ENCODE measurements at regions not wholly inside any gene's neighbourhood (a gene's known extent, or its start where the extent isn't known, plus 50 kb on each side); places are given as distances from the start of the nearest gene placed in this dataset.

DNA sequence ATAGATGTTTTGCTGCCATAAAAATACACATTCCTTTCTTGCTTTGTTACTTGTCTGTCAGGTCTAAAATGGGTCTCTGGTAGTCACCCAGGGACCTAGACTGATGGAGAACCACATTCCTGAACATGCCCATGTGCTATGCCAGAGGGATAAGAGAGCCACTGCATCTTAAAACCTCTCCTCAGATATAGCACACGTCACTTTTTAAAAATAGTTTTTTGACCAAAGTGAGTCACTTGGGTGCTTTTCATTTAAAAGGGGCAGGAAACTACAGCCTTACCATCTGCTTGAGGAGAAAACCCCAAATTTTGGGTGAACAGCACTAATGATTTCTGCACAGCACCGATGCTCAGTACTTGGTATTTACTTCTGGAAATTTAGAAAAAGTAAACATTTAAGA is 197.8 kb downstream of the OGFRL1 start:
- no peak for DNase-seq

DNA sequence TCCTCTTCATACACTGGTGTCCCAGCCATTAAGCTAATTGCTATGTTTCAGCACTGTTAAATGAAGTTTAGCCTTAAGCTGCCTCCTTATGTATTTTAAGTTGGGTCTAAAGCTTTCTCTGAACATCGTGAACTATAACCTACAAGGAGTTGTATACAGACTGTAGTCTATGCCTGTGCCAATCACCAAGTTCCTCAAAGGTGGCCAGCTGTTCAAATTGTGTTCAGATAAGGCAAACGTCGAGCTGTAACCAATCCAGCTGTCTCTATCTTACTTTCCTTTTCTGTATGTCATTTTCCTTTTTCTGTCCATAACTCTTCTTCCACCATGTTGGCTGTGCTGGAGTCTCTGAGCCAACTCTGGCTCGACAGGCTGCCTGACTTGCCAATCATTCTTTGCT is 199.6 kb downstream of the OGFRL1 start:
- no peak for DNase-seq

DNA sequence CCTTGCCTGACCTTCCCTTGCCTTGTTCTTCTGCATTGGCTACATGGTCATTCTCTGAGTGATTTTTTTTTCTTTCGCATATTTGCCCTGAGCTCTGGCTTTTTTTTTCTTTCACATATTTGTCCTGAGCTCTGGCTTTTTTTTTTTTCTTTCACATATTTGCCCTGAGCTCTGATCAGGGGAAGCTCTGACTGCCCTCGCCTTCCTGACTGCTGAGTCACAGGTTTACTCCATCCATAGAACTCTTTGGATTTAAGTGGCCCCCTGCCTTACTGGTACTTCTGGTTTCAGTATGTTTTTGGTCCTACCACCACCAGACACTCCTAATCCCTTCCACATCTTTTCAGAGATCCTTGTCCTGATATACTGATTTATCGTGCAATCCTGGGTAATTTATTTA is 201.1 kb downstream of the OGFRL1 start:
- DNase-seq: no peak

DNA sequence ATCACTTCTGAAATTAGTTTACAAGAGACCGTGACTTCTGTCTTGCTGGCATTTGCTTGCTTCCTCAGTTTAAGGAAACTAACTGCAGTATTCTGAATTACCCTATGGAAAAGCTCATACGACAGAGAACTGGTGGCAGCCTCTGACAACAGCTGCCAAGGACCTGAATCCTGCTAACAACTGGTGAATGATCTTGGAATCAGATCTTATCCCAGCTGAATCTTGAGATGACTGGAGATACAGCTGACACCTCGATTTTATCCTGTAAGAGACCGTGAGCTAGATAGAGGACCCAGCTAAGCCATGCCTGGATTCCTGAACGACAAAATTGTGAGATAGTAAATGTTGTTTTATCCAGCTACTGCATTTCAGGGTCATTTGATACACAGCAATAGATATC is 202.3 kb downstream of the OGFRL1 start:
- DNase-seq: no peak

DNA sequence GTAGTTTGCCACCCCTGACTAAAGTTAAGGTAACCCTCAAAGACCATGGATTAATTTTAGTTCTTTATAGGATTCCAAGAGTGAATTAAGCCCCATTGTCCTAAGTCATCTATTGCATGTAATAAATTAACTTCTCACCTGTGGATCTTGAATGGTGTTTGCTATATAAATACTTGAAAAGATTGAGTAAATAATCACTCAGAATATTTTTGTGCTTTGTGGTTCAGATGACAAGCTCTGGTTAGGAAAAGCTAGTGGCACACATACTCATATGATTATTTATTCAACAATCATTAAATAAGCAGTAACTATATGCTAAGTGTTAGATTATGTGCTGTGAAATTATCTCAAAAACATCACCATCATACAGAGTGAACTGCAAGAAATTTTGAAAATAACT is 203.2 kb downstream of the OGFRL1 start:
- DNase-seq: no peak

DNA sequence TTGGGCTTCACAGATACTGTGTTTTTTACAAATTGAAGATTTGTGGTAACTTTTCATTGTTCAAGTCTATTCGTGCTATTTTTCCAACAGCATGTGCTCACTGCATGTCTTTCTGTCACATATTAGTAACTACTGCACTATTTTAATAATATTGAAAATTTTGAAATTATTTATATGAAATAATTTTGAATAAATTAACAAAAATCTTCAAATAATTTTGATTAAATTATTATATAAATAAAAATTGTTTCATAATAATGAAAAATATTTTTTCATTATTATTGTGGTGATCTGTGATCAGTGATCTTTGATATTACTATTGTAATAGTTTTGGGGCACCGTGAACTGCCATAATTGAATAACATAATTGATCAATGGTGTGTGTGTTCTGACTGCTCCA is 204.1 kb downstream of the OGFRL1 start:
- DNase-seq: no peak

DNA sequence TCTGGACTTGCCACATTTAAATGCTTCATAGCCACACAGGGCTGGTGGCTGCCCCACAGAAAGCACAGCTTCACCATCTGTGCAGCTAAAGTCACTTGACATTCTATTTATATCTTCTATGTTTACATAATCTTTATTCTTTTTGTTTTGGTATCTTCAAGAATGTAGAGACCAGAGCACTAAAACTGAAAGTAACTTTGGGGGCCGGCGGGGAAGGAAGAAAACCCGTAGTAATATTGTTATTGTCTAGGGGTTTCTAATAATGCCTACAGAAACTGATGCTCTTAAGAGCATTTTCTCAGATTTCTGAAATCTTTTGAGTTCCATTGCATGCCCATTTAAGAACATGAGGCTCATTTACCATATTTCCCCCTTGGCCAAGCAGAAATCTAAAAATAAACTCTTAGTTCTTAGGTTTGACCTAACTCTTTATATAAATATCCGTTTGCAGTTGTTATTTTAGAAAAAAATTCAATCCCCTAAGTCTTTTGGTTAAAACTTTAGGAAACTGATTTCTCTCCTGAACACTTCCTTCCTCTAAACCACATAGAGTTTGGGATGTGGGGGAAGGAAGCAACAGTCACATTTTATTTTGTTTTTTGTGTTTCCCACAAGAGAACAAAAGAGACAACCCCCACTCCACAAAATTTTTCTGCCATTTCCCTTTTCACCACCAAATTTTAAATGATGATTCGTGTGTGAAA is 207.6 kb downstream of the OGFRL1 start:
- DNase-seq: no peak

DNA sequence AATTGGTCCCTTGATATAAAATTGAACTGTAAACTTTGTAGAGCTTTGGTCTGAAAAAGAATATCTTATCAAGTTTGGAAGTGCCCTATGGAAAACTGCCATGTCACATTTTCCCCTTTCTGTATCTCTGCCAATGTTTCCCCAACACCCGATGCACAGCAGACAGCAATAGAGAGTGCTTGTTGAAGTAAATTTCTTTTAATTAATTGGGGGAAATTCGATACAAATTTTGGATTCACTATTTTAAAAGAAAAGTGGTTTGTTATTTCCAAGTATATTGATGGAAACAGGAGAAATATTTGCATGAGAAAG is 208.1 kb downstream of the OGFRL1 start:
- no peak for DNase-seq

DNA sequence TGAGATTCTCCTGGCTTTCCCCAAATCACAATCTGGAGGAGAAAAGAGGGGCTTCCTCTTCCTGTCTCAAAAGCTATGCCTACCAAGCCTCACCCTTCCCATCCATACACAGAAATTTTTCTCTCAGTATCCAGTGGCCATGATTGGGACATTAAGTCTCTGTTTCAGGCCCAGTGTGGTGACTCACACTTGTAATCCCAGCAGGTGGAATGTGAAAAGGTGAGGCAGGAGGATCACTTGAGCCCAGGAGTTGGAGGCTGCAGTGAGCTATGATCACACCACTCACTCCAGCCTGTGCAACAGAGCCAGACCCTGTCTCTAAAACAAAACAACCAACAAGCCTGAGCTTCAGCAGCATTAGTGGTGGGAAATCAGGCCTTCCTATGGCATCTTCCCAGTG is 210.0 kb downstream of the OGFRL1 start:
- no peak for DNase-seq

DNA sequence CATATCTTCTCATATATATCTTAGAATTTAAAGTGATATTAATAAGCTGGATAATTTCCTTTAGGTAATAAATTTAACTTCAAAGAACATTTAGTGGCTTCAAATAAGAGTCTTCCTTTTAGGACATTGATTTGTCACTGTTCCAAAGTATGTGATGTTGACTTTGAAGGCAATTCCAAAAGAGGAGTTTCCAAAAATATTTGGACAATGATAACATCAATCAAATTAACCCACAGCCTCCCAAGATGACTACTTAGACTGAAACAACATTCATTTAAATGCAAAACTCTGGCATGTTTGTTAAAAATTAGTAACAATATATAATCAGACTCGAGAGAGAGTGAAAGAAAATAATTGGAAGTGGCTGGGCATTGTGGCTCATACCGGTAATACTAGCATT is 211.1 kb downstream of the OGFRL1 start:
- DNase-seq: no peak

DNA sequence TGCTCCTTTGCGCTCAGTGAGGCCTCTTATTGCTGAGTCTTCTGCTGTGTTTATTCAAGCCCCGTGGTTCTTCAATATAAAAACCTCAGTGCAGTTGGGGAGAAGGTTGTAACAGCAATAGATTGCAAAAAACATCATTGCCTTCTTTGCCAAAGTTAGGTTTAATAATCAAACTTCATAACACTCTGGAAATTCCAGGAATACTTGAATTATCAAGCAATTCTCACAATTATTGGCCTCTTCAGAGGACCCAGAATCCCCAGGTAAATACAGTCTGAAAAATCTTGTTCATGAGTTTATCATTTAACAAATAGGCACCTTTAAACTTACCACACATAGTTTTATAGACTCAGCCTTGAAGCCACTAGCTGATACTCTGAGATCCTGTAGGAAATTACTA is 213.6 kb downstream of the OGFRL1 start:
- DNase-seq: no peak

DNA sequence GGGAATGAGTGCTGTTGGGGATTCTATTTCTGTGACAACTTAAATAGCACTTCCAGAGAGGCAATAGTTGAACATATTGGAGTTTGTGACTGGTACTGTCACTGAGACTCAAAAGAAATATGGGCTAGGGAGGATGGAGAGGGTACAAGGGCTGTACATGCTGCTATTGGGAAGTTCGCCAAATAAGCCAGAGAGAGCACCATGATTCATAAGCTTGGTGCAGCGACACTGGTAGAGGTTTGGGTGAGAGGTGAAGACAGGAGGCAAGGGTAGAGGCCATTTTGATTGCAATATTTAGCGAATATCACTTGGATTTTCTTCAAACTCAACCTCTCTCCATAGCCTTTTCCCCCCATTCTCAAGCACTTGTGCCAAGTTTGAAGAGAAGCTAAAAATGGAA is 214.3 kb downstream of the OGFRL1 start:
- DNase-seq: no peak

DNA sequence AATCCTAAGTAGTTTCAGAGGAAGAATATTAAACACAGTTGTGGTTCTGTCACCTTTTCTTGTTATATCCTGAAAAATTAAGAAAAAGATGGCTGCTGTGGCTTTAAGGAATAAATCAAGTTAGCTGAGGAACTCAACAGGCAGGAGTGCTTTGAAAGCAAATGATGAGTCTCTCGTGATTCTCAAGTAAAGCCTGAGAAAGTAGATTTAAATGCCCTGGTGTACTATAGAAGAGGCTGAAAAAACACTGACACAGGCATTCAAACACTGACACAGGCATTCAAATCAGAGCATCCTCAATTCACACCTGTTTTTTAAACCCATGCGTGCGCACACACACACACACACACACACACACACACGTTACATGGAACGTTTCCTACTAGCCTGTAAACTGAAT is 218.6 kb downstream of the OGFRL1 start:
- DNase-seq: no peak

DNA sequence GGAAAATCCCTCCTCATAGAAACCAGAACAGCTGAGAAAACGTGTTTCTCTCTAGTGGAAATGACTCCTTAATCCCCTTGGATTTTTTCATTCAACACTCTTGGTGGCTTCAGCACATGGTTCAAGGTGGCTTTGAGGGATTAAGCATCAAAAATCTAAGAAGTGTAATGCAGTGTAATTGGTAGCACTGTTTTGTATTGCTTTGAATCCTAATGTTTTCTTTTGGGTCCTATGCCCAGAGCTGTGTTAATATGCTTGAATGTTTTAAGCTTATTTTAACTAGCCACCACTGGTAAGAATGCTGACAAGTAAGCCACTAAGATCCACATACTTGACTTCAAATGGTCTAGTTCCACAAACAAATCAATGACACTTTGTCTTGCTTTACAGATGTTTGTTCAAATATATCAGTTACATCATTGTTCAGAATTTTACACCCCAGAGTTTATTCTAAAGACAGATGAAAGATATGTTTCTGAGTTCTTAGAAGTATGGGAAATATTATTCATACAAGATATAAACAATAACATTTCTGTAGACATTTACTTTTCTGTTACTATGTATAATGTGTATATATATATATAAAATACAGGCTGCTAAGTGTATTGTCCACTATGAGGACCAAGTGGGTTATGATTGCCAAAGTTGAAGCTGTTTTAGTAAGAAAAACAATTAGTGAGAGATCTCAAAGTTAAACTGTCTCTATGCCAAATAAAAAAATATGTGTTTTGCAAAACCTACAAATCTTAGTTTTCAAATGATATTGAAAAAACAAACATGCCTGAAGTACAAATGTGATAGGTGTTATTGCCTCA is 220.8 kb downstream of the OGFRL1 start:
- DNase-seq: no peak

DNA sequence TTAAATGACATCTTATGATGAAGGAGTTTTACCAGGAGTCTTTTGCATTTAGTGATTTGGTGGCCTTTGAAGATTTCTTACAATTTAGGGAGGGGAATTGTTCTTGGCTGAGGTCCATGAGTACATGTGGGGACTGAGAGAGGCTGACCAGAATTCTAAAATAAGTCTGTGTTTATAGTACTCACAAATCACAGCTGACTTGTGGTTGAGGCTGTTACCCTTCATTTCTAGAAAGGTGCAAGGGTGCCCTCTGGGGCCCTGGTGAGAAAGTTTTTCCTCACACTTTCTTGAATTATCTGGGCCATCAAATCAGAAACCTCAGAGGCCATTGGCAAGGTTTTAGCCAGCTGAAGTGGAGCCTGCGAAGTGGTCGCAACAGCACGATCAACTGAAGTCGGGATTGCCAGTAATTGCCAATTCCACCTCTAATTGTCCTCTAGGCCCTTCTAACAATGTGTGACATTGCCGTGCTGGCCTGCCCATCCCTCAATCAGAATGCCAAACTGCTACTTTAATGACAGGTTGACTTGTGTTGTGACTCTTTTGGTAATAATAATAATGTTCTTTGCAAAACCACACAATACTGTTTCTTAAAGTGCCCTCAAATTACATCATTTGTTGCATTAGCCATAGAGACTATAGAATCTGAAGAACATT is 221.6 kb downstream of the OGFRL1 start:
- DNase-seq: peak; percentile 36

DNA sequence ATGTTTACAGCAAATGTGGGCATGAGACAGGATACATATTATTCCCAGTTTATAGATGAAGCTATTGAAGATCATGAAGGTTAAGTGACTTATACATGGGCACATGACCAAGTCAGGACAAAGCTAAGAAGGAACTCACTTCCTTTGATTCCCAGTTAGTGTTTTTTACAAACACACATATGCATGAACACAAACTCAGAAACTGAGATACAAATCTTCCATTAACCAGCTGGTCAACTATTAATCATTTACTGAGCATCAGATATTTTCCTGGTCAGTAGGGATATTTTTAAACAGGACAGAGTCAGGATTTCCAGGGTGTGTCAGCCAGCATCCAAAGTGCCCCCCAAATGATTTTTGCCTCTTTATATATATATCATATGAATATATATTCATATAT is 222.2 kb downstream of the OGFRL1 start:
- no peak for DNase-seq

DNA sequence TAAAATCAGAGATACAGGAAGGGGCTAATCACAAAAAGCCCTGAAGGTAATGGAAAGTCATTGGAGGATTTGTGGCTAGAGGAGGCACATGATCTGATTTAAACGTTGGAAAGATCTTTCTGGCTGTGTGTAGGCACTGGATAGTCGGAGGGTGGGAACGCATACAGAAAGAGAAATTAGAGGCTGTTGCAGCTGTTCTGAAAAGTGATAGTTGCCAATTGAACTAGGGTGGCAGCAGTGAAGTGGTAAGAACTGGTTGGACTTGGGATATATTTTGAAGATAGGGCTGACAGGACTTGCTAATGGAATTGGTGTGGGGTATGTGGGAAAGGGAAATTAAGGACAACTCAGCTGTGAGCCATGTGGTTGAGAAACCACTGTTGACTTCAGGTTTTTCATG is 223.6 kb downstream of the OGFRL1 start:
- DNase-seq: no peak

DNA sequence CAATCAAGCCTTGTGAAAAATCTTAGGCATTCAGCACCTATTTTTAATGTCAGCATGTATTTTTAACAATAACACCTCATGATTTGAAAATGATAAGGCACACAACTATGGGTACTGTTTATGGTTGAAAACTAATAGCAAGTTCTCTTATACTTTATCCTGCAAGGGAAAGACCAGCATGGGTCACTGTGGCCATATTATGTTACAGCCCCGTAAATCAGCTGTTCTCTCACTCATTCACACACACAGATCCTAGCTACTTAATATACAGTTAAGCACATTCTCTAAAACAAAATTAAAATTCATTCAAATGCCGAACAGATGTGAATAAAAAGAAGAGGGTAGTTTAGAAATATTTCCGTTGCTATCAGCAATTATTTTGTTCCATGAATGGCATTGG is 224.4 kb downstream of the OGFRL1 start:
- DNase-seq: no peak

DNA sequence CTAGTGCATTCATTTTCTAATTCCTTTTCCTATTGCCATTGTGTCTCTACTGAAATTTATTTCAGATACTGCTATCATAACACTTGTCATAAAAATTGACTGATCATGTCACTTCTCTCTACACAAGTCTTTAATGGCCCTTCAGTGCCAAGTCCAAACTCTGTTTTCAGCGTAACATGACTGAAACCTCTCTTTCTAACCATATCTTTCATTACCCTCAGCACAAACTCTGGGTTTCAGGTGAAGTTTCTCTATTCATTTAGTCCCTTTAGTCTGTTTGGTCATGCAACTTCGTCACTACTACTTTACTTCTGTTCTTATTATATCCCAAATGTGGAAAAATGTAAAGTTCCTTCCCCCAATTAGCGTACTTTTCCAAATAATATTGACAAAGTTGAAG is 234.9 kb downstream of the OGFRL1 start:
- no peak for DNase-seq

DNA sequence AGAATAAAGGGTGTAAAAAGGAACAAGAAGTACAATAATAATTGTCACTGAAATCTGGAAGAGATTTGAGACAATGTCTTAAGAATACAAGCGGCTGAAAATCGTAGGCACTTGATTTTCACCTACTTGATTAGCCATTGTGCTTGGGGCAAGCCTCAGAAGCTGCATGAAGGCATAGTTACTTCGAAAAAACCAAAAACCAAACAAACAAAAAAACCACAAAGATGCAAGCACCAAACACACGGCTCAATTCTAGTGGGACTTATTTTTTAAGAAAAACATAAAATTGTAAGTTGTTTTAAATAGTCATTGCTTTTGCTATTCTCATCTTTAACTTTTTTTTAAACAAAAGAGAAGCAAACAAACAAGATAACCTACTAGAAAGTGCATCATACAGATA is 235.6 kb downstream of the OGFRL1 start:
- DNase-seq: no peak

DNA sequence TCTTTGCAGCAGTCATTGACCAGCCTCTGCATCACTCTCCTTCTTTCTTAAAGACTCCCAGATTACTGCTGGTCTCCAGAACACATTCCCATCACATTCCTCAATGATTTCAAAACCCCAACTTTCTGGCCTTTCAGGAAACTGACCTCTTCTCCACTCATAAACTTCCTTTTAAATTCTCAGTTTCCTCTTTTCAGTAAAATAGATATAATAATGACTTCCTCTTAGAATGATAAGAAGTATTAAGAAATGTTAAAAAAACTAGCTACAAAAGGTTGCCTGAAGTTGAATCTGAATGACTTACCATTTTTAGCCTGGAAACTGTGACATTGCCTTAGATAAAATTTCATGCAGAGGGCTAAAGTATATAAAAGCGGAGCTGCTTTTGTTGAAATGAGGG is 239.3 kb downstream of the OGFRL1 start:
- DNase-seq: no peak

DNA sequence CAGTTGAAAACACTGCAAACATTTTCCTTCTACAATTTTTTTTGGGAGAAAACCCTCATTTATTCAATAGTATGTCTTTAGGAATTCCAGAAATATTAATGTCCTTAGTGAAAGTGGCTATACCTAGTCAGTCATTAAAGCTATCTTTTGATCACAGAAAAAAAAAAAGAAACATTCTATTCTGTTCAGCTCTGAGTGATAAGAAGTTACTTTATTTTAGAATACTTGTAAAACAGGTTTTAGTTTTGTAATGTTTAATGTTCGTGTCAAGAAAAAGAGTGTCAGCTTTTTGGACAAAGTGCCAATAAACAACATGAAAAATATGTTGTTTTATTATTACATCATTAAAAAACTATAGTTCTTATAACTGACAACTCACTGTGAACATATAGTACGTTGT is 240.4 kb downstream of the OGFRL1 start:
- no peak for DNase-seq

DNA sequence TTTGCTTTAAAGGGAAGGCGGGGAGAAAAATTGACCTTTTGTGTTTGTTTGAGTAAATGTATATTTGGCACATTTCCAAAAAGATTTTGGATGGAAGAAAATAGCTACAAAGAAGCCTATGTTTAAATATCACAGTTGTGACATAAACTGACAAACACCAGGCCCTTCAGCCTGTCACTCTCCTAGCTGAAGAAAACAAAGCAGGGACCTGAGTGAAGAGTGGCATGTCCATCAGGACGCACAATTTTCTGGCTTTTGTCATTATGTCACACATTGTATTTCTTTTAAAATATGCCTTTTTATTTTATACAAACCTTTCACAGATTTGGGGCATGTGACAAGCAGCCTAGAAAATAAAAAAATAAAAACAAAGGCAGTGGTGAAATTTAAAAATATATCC is 241.2 kb downstream of the OGFRL1 start:
- no peak for DNase-seq

DNA sequence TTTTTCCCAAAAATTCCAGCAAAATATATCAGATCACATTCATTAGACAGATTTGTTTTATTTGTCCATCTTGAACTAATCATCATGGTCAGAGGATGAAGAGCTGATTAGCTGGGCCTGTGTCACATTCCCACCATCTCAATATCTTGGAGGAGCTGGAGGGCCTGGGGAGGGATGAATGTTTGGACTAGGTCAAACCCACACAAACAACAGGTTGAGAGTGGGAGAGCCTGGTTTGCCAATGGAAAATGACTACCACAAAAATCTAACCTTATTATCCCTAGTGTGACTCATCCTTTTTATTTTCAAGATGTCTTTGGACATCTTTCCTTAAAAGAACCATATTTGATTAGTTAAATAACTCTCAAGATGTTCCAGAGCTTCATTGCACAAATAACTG is 242.4 kb downstream of the OGFRL1 start:
- no peak for DNase-seq

DNA sequence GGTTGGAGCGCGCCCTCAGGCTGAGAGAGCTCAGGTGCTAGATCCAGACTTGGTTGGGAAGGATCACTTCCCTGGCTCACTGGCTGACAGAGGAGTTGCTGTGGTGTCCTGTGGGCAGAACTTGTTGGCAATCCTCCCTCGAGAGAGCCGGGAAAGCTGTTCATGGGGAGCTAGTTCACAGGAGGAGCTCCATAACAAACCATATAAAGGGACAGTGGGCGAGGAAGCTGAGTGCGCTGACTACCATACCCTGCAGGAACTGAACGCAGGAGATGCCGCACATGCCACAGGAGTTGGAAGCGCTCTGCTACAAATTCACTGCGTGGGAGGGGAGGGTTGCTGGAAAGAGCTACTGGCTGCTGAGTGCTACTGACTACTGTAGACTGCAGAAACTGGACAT is 243.2 kb downstream of the OGFRL1 start:
- no peak for DNase-seq

All from NCI-H69 (cell line).